SK-N-SH treated with all-trans-retinoic acid at 6 μM for 48 hours (cell line): ENCODE measurements at regions not wholly inside any gene's neighbourhood (a gene's known extent, or its start where the extent isn't known, plus 50 kb on each side); places are given as distances from the start of the nearest gene placed in this dataset.

Experiments used
- ATAC-seq: fragments of 200-7000 bp; cut with Tn5 transposase; 3 replicates; pipeline ENCODE4 v1.9.1; 2020; ENCODE audit warnings: mild to moderate bottlenecking, moderate library complexity
- ARNTL ChIP-seq: fragments of 450-650 bp; formaldehyde crosslinking; IDR thresholded peaks from 2 replicates; pipeline ENCODE4 v1.5.0; 2020; ENCODE audit warnings: low read depth, mild to moderate bottlenecking, moderate library complexity, borderline replicate concordance
- BACH2 ChIP-seq: fragments of 250-450 bp; sonication (Bioruptor Pico); IDR thresholded peaks from 2 replicates; pipeline ENCODE4 v1.9.0; 2021; ENCODE audit warnings: mild to moderate bottlenecking, borderline replicate concordance
- CSDC2 ChIP-seq: fragments of 250-450 bp; sonication (Bioruptor Pico); IDR thresholded peaks from 2 replicates; pipeline ENCODE4 v1.5.0; 2020; ENCODE audit warnings: mild to moderate bottlenecking, moderate library complexity
- ESRRG ChIP-seq: fragments of 250-450 bp; sonication (Bioruptor Pico); IDR thresholded peaks from 2 replicates; pipeline ENCODE4 v1.6.1; 2021; ENCODE audit warnings: mild to moderate bottlenecking
- GLIS3 ChIP-seq: fragments of 250-450 bp; sonication (Bioruptor Pico); IDR thresholded peaks from 2 replicates; pipeline ENCODE4 v1.5.0; 2020; ENCODE audit warnings: mild to moderate bottlenecking, moderate library complexity
- ISL1 ChIP-seq: fragments of 250-450 bp; sonication (Bioruptor Pico); IDR thresholded peaks from 2 replicates; pipeline ENCODE4 v2.1.2; 2022; ENCODE audit warnings: mild to moderate bottlenecking, moderate library complexity
- OSR1 ChIP-seq: fragments of 250-450 bp; sonication (Bioruptor Pico); IDR thresholded peaks from 2 replicates; pipeline ENCODE4 v1.8.0; 2022; ENCODE audit warnings: moderate library complexity, mild to moderate bottlenecking, inconsistent platforms
- PPARA ChIP-seq: fragments of 250-450 bp; sonication (Bioruptor Pico); IDR thresholded peaks from 2 replicates; pipeline ENCODE4 v1.5.0; 2020; ENCODE audit warnings: mild to moderate bottlenecking, borderline replicate concordance
- RARB ChIP-seq: fragments of 250-450 bp; sonication (Bioruptor Pico); IDR thresholded peaks from 2 replicates; pipeline ENCODE4 v1.8.0; 2021; ENCODE audit warnings: mild to moderate bottlenecking, moderate library complexity
- SNAI2 ChIP-seq: fragments of 250-450 bp; sonication (Bioruptor Pico); IDR thresholded peaks from 2 replicates; pipeline ENCODE4 v1.5.0; 2020; ENCODE audit warnings: mild to moderate bottlenecking, moderate library complexity
- TCF4 ChIP-seq: fragments of 250-450 bp; sonication (Bioruptor Pico); IDR thresholded peaks from 2 replicates; pipeline ENCODE4 v1.8.0; 2021; ENCODE audit warnings: mild to moderate bottlenecking, moderate library complexity, borderline replicate concordance
- TOX ChIP-seq: fragments of 250-450 bp; sonication (Bioruptor Pico); IDR thresholded peaks from 2 replicates; pipeline ENCODE4 v1.8.0; 2021; ENCODE audit warnings: mild to moderate bottlenecking, moderate library complexity, borderline replicate concordance
- ZC3H10 ChIP-seq: fragments of 250-450 bp; sonication (Bioruptor Pico); IDR thresholded peaks from 2 replicates; pipeline ENCODE4 v1.5.1; 2021; ENCODE audit warnings: mild to moderate bottlenecking, moderate library complexity
- ZFP3 ChIP-seq: fragments of 250-450 bp; sonication (Bioruptor Pico); IDR thresholded peaks from 2 replicates; pipeline ENCODE4 v1.5.0; 2020; ENCODE audit warnings: mild to moderate bottlenecking, moderate library complexity
- ZNF565 ChIP-seq: fragments of 450-650 bp; formaldehyde crosslinking; conservative IDR thresholded peaks from 2 replicates; pipeline ENCODE4 v1.5.0; 2020; ENCODE audit warnings: low read depth, mild to moderate bottlenecking, moderate library complexity
- ZNF70 ChIP-seq: fragments of 450-650 bp; formaldehyde crosslinking; IDR thresholded peaks from 2 replicates; pipeline ENCODE4 v1.5.0; 2020; ENCODE audit warnings: mild to moderate bottlenecking, moderate library complexity
- ZNF8 ChIP-seq: fragments of 450-650 bp; formaldehyde crosslinking; IDR thresholded peaks from 2 replicates; pipeline ENCODE4 v1.5.0; 2020; ENCODE audit warnings: mild to moderate bottlenecking, moderate library complexity
- TF ChIP-seq, protein P1 (sequence below): fragments of 250-450 bp; sonication (Bioruptor Pico); IDR thresholded peaks from 2 replicates; pipeline ENCODE4 v1.5.1; 2021; ENCODE audit warnings: mild to moderate bottlenecking, moderate library complexity
- TF ChIP-seq, protein P2 (sequence below): fragments of 250-450 bp; sonication (Bioruptor Pico); IDR thresholded peaks from 2 replicates; pipeline ENCODE4 v1.5.1; 2020; ENCODE audit warnings: low read depth, mild to moderate bottlenecking, moderate library complexity
- TF ChIP-seq, protein P3 (sequence below): fragments of 250-450 bp; sonication (Bioruptor Pico); IDR thresholded peaks from 2 replicates; pipeline ENCODE4 v1.8.0; 2021; ENCODE audit warnings: low read depth, mild to moderate bottlenecking, moderate library complexity, borderline replicate concordance

DNA sequence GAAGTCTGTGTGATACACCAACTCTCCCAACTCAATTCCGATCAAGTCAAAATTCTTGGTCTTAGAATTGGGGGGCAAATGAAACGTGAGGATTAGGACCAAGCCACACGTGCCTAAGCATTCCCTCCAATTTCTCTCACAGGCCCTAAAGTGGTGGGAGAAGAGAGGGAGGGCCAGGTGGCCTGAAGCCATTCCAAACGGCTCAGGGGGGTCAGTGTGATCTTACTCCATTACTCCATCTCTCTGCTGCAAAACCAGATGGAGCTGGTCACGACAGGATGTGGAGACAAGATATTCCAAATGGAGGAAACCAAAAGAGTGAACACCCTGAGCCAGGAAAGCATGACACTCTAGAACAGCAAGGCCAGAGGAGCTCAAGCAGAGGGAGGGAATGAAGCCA, 195.4 kb downstream of the FOXO1 start:
- TF ChIP-seq TCF4 (CRISPR knock-in tag) (no peak), CSDC2 (CRISPR knock-in tag) (no peak), ZNF70 (no peak), ARNTL (CRISPR knock-in tag) (no peak)

DNA sequence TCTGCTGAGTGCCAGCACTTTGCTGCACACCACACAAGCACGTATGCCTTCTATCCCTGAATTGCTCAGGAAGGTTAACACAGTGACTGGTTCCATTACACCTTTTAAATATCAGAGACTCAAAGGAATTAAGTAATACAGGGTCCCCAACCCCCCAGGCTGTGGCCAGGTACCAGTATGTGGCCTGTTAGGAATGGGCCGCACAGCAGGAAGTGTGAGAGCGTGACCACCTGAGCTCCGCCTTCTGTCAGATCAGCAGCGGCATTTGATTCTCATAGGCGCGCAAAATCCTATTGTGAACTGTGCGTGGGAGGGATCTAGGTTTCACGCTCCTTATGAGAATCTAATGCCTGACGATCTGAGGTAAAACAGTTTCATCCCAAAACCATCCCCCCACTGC, 194.5 kb downstream of the FOXO1 start:
- ATAC-seq: no peak
- no peak for TF ChIP-seq TOX (CRISPR knock-in tag)
- TF ChIP-seq ZC3H10 (CRISPR knock-in tag): no peak

More for the DNA sequence above, 195.4 kb downstream of the FOXO1 start:
- ATAC-seq: no peak

DNA sequence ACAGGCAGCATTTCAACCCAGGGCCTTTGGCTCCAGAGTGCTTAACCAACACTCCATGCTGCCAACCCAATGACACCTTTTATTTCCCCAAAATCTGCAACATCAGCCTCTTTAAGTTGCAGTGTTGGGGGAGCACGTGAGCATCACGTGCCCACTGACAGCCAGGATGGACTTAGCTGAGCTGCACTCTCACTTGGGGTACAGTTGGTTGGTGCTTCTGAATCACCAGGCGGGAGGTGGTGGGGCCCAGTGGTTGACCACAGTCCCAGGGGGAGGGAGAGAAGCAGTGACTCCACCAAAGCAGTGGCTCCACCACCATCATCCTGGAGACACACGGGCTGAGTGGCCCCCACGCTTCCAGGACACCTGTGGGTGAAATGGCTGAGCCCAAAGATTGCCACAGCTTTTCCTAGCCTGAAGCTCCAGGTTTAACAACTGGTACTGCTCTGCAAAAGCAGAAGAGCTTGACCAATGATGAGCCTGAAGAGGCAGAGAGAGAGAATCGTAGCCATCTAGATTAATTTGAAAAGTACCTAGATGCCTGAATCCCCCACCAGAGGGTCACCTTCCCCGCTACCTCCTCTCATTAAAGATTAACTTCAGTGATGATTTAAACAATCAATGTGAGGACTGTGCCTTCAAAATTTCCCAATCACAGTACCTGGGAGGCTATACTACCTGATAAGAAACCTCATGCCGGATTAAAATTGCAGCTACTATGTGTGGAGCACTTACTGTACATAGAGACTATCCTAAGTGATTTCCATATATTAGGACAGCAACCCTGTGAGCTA, 193.8 kb downstream of the FOXO1 start:
- ATAC-seq: no peak

DNA sequence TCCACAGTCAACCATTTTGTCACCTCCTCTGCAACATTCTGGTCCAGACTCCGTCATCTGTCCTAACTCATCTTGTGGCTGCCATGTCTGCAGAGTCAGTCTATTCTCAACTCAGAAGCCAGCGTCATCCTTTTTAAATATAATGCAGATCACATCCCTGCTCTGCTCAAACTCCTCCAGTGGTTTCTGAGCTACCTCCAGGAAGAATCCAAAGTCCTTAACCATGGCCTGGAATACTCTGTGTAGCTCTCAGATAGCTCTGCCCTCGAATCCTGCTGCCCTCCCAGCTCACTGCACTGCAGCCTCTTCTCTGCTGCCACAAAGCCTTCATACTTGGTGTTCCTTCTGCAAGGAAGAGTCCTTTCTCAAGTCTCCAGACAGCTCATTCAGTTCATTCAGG, 190.8 kb downstream of the FOXO1 start:
- no peak for ATAC-seq
- TF ChIP-seq ESRRG (CRISPR knock-in tag) (no peak), ZC3H10 (CRISPR knock-in tag) (no peak), CSDC2 (CRISPR knock-in tag) (no peak), ARNTL (CRISPR knock-in tag) (no peak), ZNF70 (no peak)

More for the DNA sequence above, 193.8 kb downstream of the FOXO1 start:
- TF ChIP-seq SNAI2 (CRISPR knock-in tag): no peak
- TF ChIP-seq ZC3H10 (CRISPR knock-in tag): no peak
- TF ChIP-seq BACH2 (CRISPR knock-in tag): no peak
- TF ChIP-seq ZNF565: no peak
- TF ChIP-seq RARB: no peak
- TF ChIP-seq PPARA: no peak
- TF ChIP-seq GLIS3 (CRISPR knock-in tag): no peak
- no peak for TF ChIP-seq ARNTL (CRISPR knock-in tag)
- TF ChIP-seq TOX (CRISPR knock-in tag): no peak

DNA sequence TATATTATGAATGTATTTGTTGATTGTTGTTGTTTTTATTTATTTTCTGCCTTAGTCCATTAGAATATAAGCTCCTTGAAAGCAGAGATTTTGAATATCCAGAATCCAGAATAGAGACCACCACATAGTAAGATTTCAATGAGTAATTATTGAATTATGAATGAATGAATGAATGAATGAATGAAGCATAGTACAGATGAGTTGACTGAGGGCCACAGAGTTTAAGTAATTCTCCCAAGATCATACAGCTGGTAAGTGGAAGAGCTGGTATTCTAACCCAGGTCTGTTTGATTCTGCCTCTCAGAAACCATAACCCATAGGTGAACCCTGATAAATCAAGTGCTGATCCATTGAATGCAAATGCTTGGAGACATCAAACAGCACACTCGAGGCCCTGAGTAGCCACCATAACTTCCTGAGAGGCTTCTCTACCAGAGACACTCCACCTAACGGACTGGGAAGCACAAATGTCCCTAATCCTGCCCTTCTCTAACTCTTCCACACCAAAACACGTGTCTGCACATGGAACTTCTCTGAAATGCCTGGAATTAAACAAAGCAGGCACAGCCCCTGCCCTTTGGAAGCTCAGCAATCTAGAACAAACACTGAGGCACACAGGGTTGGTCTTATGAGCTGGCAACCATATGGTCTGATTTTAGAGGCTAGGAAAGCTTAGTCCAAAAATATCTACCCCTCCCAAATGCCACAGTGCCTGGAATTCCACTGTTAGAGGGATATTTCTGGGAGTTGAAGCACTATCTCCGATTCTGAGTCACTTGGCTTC, 190.1 kb downstream of the FOXO1 start:
- no peak for TF ChIP-seq TOX (CRISPR knock-in tag)
- no peak for TF ChIP-seq ZFP3
- no peak for TF ChIP-seq RARB
- no peak for TF ChIP-seq ARNTL (CRISPR knock-in tag)
- ATAC-seq: peak; percentile 83

DNA sequence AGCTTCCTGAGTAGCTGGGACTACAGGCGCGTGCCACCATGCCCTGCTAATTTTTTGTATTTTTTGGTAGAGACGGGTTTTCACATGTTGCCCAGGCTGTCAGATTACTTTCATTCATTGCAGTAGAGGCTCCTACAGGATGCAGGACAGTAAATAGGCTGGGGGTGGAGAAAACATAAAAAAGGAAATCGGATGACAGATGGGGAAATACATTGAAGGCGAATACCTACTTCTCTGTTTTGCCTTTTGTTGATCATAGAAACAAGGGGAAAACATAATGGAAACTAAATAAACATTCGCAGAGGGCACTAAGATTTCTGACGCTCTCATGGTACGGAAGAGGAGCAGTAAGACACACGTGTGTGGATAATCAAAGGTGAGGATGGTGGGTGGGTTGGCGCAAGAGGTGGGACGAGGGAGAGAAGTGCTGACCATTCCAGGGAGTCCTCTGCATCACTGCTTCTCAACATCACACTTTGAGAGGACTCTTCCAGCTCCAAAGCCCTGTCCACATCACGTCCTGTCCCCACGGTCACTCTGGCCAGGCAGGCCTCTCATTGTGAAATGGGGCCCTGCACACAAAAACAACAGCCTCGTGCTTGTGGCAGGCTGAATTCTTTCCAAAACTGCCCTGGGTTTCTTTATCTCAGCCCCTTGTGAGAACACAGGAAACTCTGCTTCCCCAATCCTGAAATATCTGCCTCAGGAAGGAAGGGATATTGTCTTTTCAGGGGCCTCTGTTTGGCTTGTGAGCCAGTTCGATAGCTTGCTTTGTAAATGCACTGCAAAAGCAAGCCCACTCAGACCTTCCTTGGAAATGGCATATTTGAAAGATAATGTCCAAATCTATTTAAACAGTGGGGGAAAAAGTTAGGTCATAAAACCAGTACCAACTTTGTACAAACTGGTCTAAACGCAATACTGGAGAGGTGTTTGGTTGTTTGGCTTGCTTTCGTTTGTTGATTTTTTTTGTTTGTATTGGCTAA, 188.5 kb downstream of the FOXO1 start:
- no peak for ATAC-seq
- TF ChIP-seq TCF4 (CRISPR knock-in tag) (no peak), CSDC2 (CRISPR knock-in tag) (no peak), ISL1 (no peak), ZNF8 (CRISPR knock-in tag) (no peak), ZNF565 (no peak), PPARA (no peak), ARNTL (CRISPR knock-in tag) (no peak), SNAI2 (CRISPR knock-in tag) (no peak), OSR1 (CRISPR knock-in tag) (no peak), BACH2 (CRISPR knock-in tag) (no peak), GLIS3 (CRISPR knock-in tag) (no peak), ZC3H10 (CRISPR knock-in tag) (no peak), ESRRG (CRISPR knock-in tag) (no peak), TOX (CRISPR knock-in tag) (no peak)
- TF ChIP-seq, protein P1, sequence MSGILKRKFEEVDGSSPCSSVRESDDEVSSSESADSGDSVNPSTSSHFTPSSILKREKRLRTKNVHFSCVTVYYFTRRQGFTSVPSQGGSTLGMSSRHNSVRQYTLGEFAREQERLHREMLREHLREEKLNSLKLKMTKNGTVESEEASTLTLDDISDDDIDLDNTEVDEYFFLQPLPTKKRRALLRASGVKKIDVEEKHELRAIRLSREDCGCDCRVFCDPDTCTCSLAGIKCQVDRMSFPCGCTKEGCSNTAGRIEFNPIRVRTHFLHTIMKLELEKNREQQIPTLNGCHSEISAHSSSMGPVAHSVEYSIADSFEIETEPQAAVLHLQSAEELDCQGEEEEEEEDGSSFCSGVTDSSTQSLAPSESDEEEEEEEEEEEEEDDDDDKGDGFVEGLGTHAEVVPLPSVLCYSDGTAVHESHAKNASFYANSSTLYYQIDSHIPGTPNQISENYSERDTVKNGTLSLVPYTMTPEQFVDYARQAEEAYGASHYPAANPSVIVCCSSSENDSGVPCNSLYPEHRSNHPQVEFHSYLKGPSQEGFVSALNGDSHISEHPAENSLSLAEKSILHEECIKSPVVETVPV (CRISPR knock-in tag): no peak
- TF ChIP-seq, protein P2, sequence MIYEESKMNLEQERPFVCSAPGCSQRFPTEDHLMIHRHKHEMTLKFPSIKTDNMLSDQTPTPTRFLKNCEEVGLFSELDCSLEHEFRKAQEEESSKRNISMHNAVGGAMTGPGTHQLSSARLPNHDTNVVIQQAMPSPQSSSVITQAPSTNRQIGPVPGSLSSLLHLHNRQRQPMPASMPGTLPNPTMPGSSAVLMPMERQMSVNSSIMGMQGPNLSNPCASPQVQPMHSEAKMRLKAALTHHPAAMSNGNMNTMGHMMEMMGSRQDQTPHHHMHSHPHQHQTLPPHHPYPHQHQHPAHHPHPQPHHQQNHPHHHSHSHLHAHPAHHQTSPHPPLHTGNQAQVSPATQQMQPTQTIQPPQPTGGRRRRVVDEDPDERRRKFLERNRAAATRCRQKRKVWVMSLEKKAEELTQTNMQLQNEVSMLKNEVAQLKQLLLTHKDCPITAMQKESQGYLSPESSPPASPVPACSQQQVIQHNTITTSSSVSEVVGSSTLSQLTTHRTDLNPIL (CRISPR knock-in tag): no peak
- TF ChIP-seq, protein P3, sequence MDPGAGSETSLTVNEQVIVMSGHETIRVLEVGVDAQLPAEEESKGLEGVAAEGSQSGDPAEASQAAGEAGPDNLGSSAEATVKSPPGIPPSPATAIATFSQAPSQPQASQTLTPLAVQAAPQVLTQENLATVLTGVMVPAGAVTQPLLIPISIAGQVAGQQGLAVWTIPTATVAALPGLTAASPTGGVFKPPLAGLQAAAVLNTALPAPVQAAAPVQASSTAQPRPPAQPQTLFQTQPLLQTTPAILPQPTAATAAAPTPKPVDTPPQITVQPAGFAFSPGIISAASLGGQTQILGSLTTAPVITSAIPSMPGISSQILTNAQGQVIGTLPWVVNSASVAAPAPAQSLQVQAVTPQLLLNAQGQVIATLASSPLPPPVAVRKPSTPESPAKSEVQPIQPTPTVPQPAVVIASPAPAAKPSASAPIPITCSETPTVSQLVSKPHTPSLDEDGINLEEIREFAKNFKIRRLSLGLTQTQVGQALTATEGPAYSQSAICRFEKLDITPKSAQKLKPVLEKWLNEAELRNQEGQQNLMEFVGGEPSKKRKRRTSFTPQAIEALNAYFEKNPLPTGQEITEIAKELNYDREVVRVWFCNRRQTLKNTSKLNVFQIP (CRISPR knock-in tag): no peak
